Fibroblast of lung (primary cell): ENCODE measurements at regions not wholly inside any gene's neighbourhood (a gene's known extent, or its start where the extent isn't known, plus 50 kb on each side); places are given as distances from the start of the nearest gene placed in this dataset.

Source experiments
- CTCF ChIP-seq, 2 donors: IDR thresholded peaks in 1 of 2; conservative IDR thresholded peaks in 1 of 2; 1 replicate in 1 of 2; 2 replicates in 1 of 2; pipeline ENCODE4 v1.5.1; 2011 to 2012; ENCODE audit warnings: low read length in 2 of 2, control low read depth in 1 of 2, inconsistent platforms in 1 of 2, low read depth in 1 of 2, mild to moderate bottlenecking in 1 of 2
- EZH2 ChIP-seq: IDR thresholded peaks from 2 replicates; pipeline ENCODE4 v1.5.1; 2012; ENCODE audit warnings: low read length, control low read depth, mild to moderate bottlenecking; ENCODE audit errors: missing control alignments

- TF ChIP-seq CTCF (conservative IDR thresholded peaks at IDR 0.05 in 1 of 2, IDR thresholded peaks at IDR 0.05 in 1 of 2; ENCODE audit: low read depth in 1 of 2, low read length in 2 of 2) (no peak), EZH2 (no peak)
Measured at GRCh38 chr5:167226386-167226785, 1065.1 kb upstream of the WWC1 start.
